MM.1S (cell line): ENCODE measurements at regions not wholly inside any gene's neighbourhood (a gene's known extent, or its start where the extent isn't known, plus 50 kb on each side); places are given as distances from the start of the nearest gene placed in this dataset.

Experiments
- DNase-seq: peaks from one replicate; pipeline ENCODE4 v3.0.0-alpha.2; 2015
- H2AFZ ChIP-seq: fragments of 300-600 bp; sonication (generic); 2 replicates; pipeline ENCODE4 v1.6.0; 2016; ENCODE audit warnings: antibody characterized with exemption, low read length
- H3F3A ChIP-seq: fragments of 300-600 bp; sonication (generic); 2 replicates; pipeline ENCODE4 v1.6.1; 2016; ENCODE audit warnings: mild to moderate bottlenecking, antibody characterized with exemption, low read length, moderate library complexity, mixed read lengths; ENCODE audit not compliant: insufficient read depth
- H3K27ac ChIP-seq: fragments of 300-600 bp; sonication (generic); 2 replicates; pipeline ENCODE4 v1.5.1; 2016; ENCODE audit warnings: mild to moderate bottlenecking, low read length
- H3K27me3 ChIP-seq: fragments of 300-600 bp; sonication (generic); replicated peaks from 2 replicates; pipeline ENCODE4 v1.6.0; 2016; ENCODE audit warnings: low read length; ENCODE audit not compliant: insufficient read depth
- H3K36me3 ChIP-seq: fragments of 300-600 bp; sonication (generic); replicated peaks from 2 replicates; pipeline ENCODE4 v1.6.1; 2016; ENCODE audit warnings: mild to moderate bottlenecking, low read length, mixed read lengths; ENCODE audit not compliant: insufficient read depth
- H3K4me1 ChIP-seq: fragments of 300-600 bp; sonication (generic); 2 replicates; pipeline ENCODE4 v1.6.1; 2016; ENCODE audit warnings: low read length, mixed read lengths
- H3K4me2 ChIP-seq: fragments of 300-600 bp; sonication (generic); 2 replicates; pipeline ENCODE4 v1.6.0; 2016; ENCODE audit warnings: low read depth, low read length
- H3K4me3 ChIP-seq: fragments of 300-600 bp; sonication (generic); 2 replicates; pipeline ENCODE4 v1.5.1; 2016; ENCODE audit warnings: low read length, mixed read lengths
- H3K79me2 ChIP-seq: fragments of 300-600 bp; sonication (generic); 2 replicates; pipeline ENCODE4 v1.6.1; 2016; ENCODE audit warnings: mixed run types, low read length, mixed read lengths
- H3K9ac ChIP-seq: fragments of 300-600 bp; sonication (generic); 2 replicates; pipeline ENCODE4 v1.6.1; 2016; ENCODE audit warnings: low read length, mixed read lengths
- H3K9me2 ChIP-seq: fragments of 300-600 bp; sonication (generic); replicated peaks from 2 replicates; pipeline ENCODE4 v1.6.1; 2016; ENCODE audit warnings: mild to moderate bottlenecking, low read length, mixed read lengths; ENCODE audit not compliant: insufficient read depth
- H3K9me3 ChIP-seq: fragments of 300-600 bp; sonication (generic); replicated peaks from 2 replicates; pipeline ENCODE4 v1.6.1; 2016; ENCODE audit warnings: mild to moderate bottlenecking, low read length, mixed read lengths; ENCODE audit not compliant: insufficient read depth
- H4K20me1 ChIP-seq: fragments of 300-600 bp; sonication (generic); 2 replicates; pipeline ENCODE4 v1.6.1; 2016; ENCODE audit warnings: mild to moderate bottlenecking, low read length, moderate library complexity, mixed read lengths; ENCODE audit not compliant: insufficient read depth
- EZH2 ChIP-seq: fragments of 300-600 bp; sonication (generic); optimal IDR thresholded peaks from 2 replicates; pipeline ENCODE3; 2017; ENCODE audit warnings: low read depth, mild to moderate bottlenecking, antibody characterized with exemption, low read length, mixed read lengths
- EZH2phosphoT487 ChIP-seq: fragments of 300-600 bp; sonication (generic); IDR thresholded peaks from 2 replicates; pipeline ENCODE4 v1.6.1; 2018; ENCODE audit warnings: antibody characterized with exemption, low read length
- TF ChIP-seq, protein P1 (sequence below): fragments of 300-600 bp; sonication (generic); IDR thresholded peaks from 2 replicates; pipeline ENCODE4 v1.5.1; 2016; ENCODE audit warnings: antibody characterized with exemption, low read length, mixed read lengths

DNA sequence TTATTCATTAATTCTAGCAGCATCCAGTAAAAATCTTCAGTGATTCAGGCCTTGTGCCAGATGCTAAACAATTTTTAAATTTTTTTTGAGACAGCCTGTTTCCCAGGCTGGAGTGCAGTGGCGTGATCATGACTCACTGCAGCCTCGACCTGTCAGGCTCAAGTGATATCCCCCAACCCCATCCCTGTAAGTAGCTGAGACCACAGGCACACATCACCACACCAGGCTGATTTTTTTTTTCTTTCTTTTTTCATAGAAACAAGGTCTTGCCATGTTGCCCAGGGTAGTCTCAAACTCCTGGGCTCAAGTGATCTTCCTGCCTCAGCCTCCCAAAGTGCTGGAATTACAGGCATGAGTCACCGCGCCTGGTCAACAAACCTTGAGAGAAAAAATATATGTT, 705.5 kb downstream of the ARAP2 start:
- H3K36me3 ChIP-seq: no peaks in the 10 kb centered on the region
- no peak overlapping the region for H2AFZ ChIP-seq
- no peak for DNase-seq

DNA sequence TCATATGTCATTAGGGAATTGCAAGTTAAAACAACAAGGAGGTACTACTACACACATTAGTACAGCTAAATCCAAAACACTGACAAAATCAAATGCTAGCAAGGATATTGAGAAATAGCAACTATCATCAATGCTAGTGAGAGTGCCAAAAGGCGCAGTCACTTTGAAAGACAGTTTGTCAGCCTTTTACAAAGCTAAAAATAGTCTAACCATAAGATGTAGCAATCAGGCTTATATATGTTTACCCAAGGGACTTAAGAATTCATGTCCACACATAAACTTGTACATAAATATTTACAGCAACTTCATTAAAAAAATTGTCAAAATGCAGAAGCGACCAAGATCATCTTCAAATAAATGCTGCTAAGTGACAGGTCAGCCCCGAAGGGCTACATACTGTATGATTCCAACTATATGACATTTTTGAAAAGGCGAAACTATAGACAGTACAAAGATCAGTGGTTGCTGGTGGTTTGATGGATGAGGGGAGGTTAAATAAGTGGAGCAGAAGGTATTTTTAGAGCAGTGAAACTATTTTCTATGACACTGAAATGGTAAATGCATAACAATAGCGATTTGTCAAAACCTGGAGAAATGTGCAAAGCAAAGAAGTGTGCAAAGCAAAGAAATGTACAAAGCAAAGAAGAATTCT, 704.8 kb downstream of the ARAP2 start:
- no peak for DNase-seq

More for the DNA sequence above, 705.5 kb downstream of the ARAP2 start:
- H4K20me1 ChIP-seq: no peaks in the 10 kb centered on the region
- H3K4me3 ChIP-seq: no peak overlapping the region
- H3F3A ChIP-seq: no peaks in the 10 kb centered on the region
- H3K9me3 ChIP-seq: no peaks in the 10 kb centered on the region
- no peaks in the 10 kb centered on the region for H3K27me3 ChIP-seq
- H3K79me2 ChIP-seq: no peaks in the 10 kb centered on the region
- H3K4me1 ChIP-seq: no peaks in the 10 kb centered on the region
- no peak overlapping the region for H3K9ac ChIP-seq
- no peaks in the 10 kb centered on the region for H3K9me2 ChIP-seq
- H3K4me2 ChIP-seq: no peak overlapping the region
- TF ChIP-seq EZH2phosphoT487 (no peak), EZH2 (no peak)
- TF ChIP-seq, protein P1, sequence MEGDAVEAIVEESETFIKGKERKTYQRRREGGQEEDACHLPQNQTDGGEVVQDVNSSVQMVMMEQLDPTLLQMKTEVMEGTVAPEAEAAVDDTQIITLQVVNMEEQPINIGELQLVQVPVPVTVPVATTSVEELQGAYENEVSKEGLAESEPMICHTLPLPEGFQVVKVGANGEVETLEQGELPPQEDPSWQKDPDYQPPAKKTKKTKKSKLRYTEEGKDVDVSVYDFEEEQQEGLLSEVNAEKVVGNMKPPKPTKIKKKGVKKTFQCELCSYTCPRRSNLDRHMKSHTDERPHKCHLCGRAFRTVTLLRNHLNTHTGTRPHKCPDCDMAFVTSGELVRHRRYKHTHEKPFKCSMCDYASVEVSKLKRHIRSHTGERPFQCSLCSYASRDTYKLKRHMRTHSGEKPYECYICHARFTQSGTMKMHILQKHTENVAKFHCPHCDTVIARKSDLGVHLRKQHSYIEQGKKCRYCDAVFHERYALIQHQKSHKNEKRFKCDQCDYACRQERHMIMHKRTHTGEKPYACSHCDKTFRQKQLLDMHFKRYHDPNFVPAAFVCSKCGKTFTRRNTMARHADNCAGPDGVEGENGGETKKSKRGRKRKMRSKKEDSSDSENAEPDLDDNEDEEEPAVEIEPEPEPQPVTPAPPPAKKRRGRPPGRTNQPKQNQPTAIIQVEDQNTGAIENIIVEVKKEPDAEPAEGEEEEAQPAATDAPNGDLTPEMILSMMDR: no peak
- H3K27ac ChIP-seq: no peak overlapping the region

DNA sequence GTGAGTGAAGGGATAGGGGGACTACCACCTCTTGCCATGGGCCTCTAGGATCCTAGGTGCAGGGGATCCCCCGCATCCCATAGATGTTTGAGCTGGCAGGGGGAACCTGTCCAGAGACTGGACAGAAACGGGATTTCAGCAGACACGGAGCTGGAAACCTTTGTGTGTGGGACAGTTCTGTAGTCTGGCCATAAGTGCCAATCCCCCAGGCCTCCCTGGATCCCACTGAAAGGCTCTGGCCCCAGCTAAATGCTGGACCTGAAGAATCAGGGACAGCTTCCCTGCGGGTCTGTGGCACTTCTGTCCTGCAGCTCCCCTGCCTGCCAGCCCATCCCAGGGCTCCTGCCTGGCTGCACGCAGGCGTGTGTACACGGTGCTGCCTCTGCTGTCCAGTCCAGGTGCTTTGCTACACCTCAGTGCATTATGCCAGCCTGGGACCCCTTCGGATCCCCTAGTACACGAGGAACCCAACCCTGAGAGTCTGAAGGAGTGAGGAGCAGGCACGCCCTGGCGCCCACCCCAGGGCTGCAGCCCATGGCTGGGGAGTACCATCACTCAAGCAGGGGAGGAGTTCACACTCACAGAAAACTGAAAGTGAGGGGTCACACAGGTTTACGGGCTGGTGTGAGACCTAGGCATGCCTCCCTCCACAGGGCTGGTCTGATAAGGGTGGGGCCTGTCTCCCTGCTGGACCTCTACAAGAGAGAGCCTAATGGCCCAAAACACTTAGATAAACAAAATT, 703.0 kb downstream of the ARAP2 start:
- Histone ChIP-seq H3K9me3 (no peaks in the 10 kb centered on the region), H3K9me2 (no peaks in the 10 kb centered on the region), H3K9ac (no peak overlapping the region), H3K27me3 (no peaks in the 10 kb centered on the region), H2AFZ (peak overlapping the region; percentile 9; the same call in 1 of the 2 replicates), H3K36me3 (no peaks in the 10 kb centered on the region), H3K4me1 (no peaks in the 10 kb centered on the region), H3K4me2 (peak overlapping the region; percentile 16; the same call in 1 of the 2 replicates), H3K4me3 (no peak overlapping the region; the same call in 1 of the 2 replicates), H3K27ac (no peak overlapping the region), H4K20me1 (no peaks in the 10 kb centered on the region), H3K79me2 (no peaks in the 10 kb centered on the region), H3F3A (no peaks in the 10 kb centered on the region)
- TF ChIP-seq EZH2 (no peak), EZH2phosphoT487 (no peak)
- TF ChIP-seq, protein P1: no peak
- DNase-seq: no peak

More for the DNA sequence above, 704.8 kb downstream of the ARAP2 start:
- Histone ChIP-seq H3K4me1 (no peaks in the 10 kb centered on the region), H3K36me3 (no peaks in the 10 kb centered on the region), H4K20me1 (no peaks in the 10 kb centered on the region), H3K9me3 (no peaks in the 10 kb centered on the region), H3K9me2 (no peaks in the 10 kb centered on the region), H3K79me2 (no peaks in the 10 kb centered on the region), H3K27ac (no peak overlapping the region), H2AFZ (no peak overlapping the region), H3K4me2 (no peak overlapping the region), H3K4me3 (no peak overlapping the region), H3F3A (no peaks in the 10 kb centered on the region), H3K27me3 (no peaks in the 10 kb centered on the region), H3K9ac (no peak overlapping the region)
- no peak for TF ChIP-seq EZH2
- no peak for TF ChIP-seq EZH2phosphoT487
- TF ChIP-seq, protein P1: no peak
